HepG2 (cell line): ENCODE measurements at regions not wholly inside any gene's neighbourhood (a gene's known extent, or its start where the extent isn't known, plus 50 kb on each side); places are given as distances from the start of the nearest gene placed in this dataset.

Experiments used
- EZH2 ChIP-seq: conservative IDR thresholded peaks from 2 replicates; pipeline ENCODE4 v1.6.1; 2012; ENCODE audit warnings: mild to moderate bottlenecking, low read depth, low read length, moderate library complexity
- POLR2A ChIP-seq, 2 experiments: IDR thresholded peaks; 2 replicates each; pipeline ENCODE4 v1.6.1; 2011; ENCODE audit warnings: low read depth in 2 of 2, low read length in 2 of 2, mild to moderate bottlenecking in 1 of 2, moderate library complexity in 1 of 2; ENCODE audit not compliant: insufficient read depth in 1 of 2
- PRDM4 ChIP-seq: sonication (generic); formaldehyde crosslinking; IDR thresholded peaks from 2 replicates; pipeline ENCODE4 v1.9.0; 2021; ENCODE audit warnings: missing genetic modification reagents, borderline replicate concordance
- RFX5 ChIP-seq: IDR thresholded peaks from 2 replicates; pipeline ENCODE4 v1.6.1; 2011; ENCODE audit warnings: low read depth, low read length, improper control_type of control experiment
- RXRA ChIP-seq: sonication (generic); formaldehyde crosslinking; IDR thresholded peaks from 2 replicates; pipeline ENCODE4 v1.5.1; 2020; ENCODE audit warnings: missing genetic modification reagents
- ZNF431 ChIP-seq: sonication (generic); formaldehyde crosslinking; IDR thresholded peaks from 2 replicates; pipeline ENCODE4 v1.9.0; 2022; ENCODE audit warnings: missing genetic modification reagents, low read depth, mild to moderate bottlenecking, borderline replicate concordance

- TF ChIP-seq EZH2 (no peak), PRDM4 (CRISPR knock-in tag) (no peak), POLR2A (IDR thresholded peaks at IDR 0.05; ENCODE audit: insufficient read depth in 1 of 2, low read depth in 2 of 2, low read length in 2 of 2) (no peak), RFX5 (no peak), RXRA (CRISPR knock-in tag) (no peak), ZNF431 (CRISPR knock-in tag) (no peak)
Measured at GRCh38 chr10:36675458-36675880, 449.9 kb upstream of the ANKRD30A start.
